ENCODE measurements at regions not wholly inside any gene's neighbourhood (a gene's known extent, or its start where the extent isn't known, plus 50 kb on each side); places are given as distances from the start of the nearest gene placed in this dataset.
A peak's percentile ranks its signal among the peaks of the same experiment; 100 is the strongest.

GRCh38 chr12:33323823-33324222 is 115.8 kb downstream of the SYT10 start:
- no peak for DNase-seq (ENCODE audit: low spot score)
- H3K4me2 ChIP-seq (ENCODE audit: insufficient read depth, low read length, poor library complexity, severe bottlenecking): no peak overlapping the region
- no peak overlapping the region for H3K27ac ChIP-seq (replicated peaks; ENCODE audit: low read length)
- no peaks in the 10 kb centered on the region for H3K79me1 ChIP-seq (ENCODE audit: low read depth, low read length)
- no peak overlapping the region for H4K91ac ChIP-seq (ENCODE audit: low read depth, low read length, poor library complexity)
- no peak overlapping the region for H4K8ac ChIP-seq (ENCODE audit: low read depth, low read length)
- no peak overlapping the region for H3K4me3 ChIP-seq (ENCODE audit: low read length in 2 of 2)
- H3K4ac ChIP-seq (ENCODE audit: low read length): no peak overlapping the region
- H2BK5ac ChIP-seq (ENCODE audit: low read length): no peak overlapping the region
- peaks cover 0 to 2% of the 10 kb centered on the region in 2 donors for H3K9me3 ChIP-seq (replicated peaks in 1 of 2; ENCODE audit: control insufficient read depth in 2 of 2, insufficient read depth in 1 of 2, low read depth in 1 of 2, low read length in 2 of 2)
- no peak overlapping the region for H3K9ac ChIP-seq (ENCODE audit: low read depth, low read length, poor library complexity)
- no peak overlapping the region for H2BK12ac ChIP-seq (ENCODE audit: low read length)
- peaks cover 0 to 2% of the 10 kb centered on the region in 2 donors for H3K4me1 ChIP-seq (ENCODE audit: control insufficient read depth in 2 of 2, insufficient read depth in 1 of 2, low read depth in 1 of 2, low read length in 2 of 2)
- H3K14ac ChIP-seq (ENCODE audit: low read length): no peak overlapping the region
- H3K36me3 ChIP-seq (replicated peaks in 1 of 2; ENCODE audit: control insufficient read depth in 2 of 2, insufficient read depth in 2 of 2, low read length in 2 of 2): no peaks in the 10 kb centered on the region
- H3K27me3 ChIP-seq (ENCODE audit: control insufficient read depth in 3 of 3, insufficient read depth in 3 of 3, low read depth in 1 of 3, low read length in 3 of 3): no peaks in the 10 kb centered on the region
- H2AFZ ChIP-seq (ENCODE audit: low read length): no peak overlapping the region
- no peak overlapping the region for H2BK120ac ChIP-seq (ENCODE audit: low read depth, low read length)
- H2BK15ac ChIP-seq (ENCODE audit: low read length): no peak overlapping the region
- WGBS, 2 donors (ENCODE audit: extremely low coverage in 2 of 2, insufficient read length in 2 of 2, insufficient replicate concordance in 1 of 2): no CpG with 5 or more reads among the region's 1 CpG
- H2AK5ac ChIP-seq (ENCODE audit: low read depth, low read length): no peak overlapping the region
- no peak overlapping the region for H3K23ac ChIP-seq (ENCODE audit: low read depth, low read length, poor library complexity)
- no peak overlapping the region for H3K18ac ChIP-seq (ENCODE audit: low read length)

GRCh38 chr12:33322519-33322918 is 117.1 kb downstream of the SYT10 start:
- Histone ChIP-seq H3K23ac (ENCODE audit: low read depth, low read length, poor library complexity) (no peak overlapping the region), H3K9me3 (replicated peaks in 1 of 2; ENCODE audit: control insufficient read depth in 2 of 2, insufficient read depth in 1 of 2, low read depth in 1 of 2, low read length in 2 of 2) (peaks cover 0 to 2% of the 10 kb centered on the region in 2 donors), H3K4me2 (ENCODE audit: insufficient read depth, low read length, poor library complexity, severe bottlenecking) (no peak overlapping the region), H2BK5ac (ENCODE audit: low read length) (no peak overlapping the region), H3K18ac (ENCODE audit: low read length) (no peak overlapping the region), H3K9ac (ENCODE audit: low read depth, low read length, poor library complexity) (no peak overlapping the region), H3K27ac (replicated peaks; ENCODE audit: low read length) (no peak overlapping the region), H3K4ac (ENCODE audit: low read length) (no peak overlapping the region), H3K36me3 (replicated peaks in 1 of 2; ENCODE audit: control insufficient read depth in 2 of 2, insufficient read depth in 2 of 2, low read length in 2 of 2) (no peaks in the 10 kb centered on the region), H3K4me3 (ENCODE audit: low read length in 2 of 2) (no peak overlapping the region), H2BK120ac (ENCODE audit: low read depth, low read length) (peak overlapping the region; percentile 73), H3K79me1 (ENCODE audit: low read depth, low read length) (no peaks in the 10 kb centered on the region), H2BK15ac (ENCODE audit: low read length) (no peak overlapping the region), H2AK5ac (ENCODE audit: low read depth, low read length) (no peak overlapping the region), H3K4me1 (ENCODE audit: control insufficient read depth in 2 of 2, insufficient read depth in 1 of 2, low read depth in 1 of 2, low read length in 2 of 2) (peaks cover 0 to 2% of the 10 kb centered on the region in 2 donors), H3K27me3 (ENCODE audit: control insufficient read depth in 3 of 3, insufficient read depth in 3 of 3, low read depth in 1 of 3, low read length in 3 of 3) (no peaks in the 10 kb centered on the region), H4K91ac (ENCODE audit: low read depth, low read length, poor library complexity) (no peak overlapping the region), H2AFZ (ENCODE audit: low read length) (peak overlapping the region; percentile 67), H2BK12ac (ENCODE audit: low read length) (no peak overlapping the region), H3K14ac (ENCODE audit: low read length) (no peak overlapping the region), H4K8ac (ENCODE audit: low read depth, low read length) (no peak overlapping the region)
- WGBS, 2 donors (ENCODE audit: extremely low coverage in 2 of 2, insufficient read length in 2 of 2, insufficient replicate concordance in 1 of 2): no CpG with 5 or more reads among the region's 5 CpGs
- DNase-seq (ENCODE audit: low spot score): no peak

- Histone ChIP-seq H3K79me1 (ENCODE audit: low read depth, low read length) (no peaks in the 10 kb centered on the region), H3K4me2 (ENCODE audit: insufficient read depth, low read length, poor library complexity, severe bottlenecking) (no peak overlapping the region), H3K9me3 (replicated peaks in 1 of 2; ENCODE audit: control insufficient read depth in 2 of 2, insufficient read depth in 1 of 2, low read depth in 1 of 2, low read length in 2 of 2) (peaks cover 0 to 2% of the 10 kb centered on the region in 2 donors), H2BK15ac (ENCODE audit: low read length) (no peak overlapping the region), H3K27ac (replicated peaks; ENCODE audit: low read length) (no peak overlapping the region), H3K4me3 (ENCODE audit: low read length in 2 of 2) (no peak overlapping the region), H2AFZ (ENCODE audit: low read length) (no peak overlapping the region), H2AK5ac (ENCODE audit: low read depth, low read length) (no peak overlapping the region), H2BK5ac (ENCODE audit: low read length) (no peak overlapping the region), H4K91ac (ENCODE audit: low read depth, low read length, poor library complexity) (no peak overlapping the region), H3K4ac (ENCODE audit: low read length) (no peak overlapping the region), H2BK12ac (ENCODE audit: low read length) (no peak overlapping the region), H3K27me3 (ENCODE audit: control insufficient read depth in 3 of 3, insufficient read depth in 3 of 3, low read depth in 1 of 3, low read length in 3 of 3) (no peaks in the 10 kb centered on the region), H3K4me1 (ENCODE audit: control insufficient read depth in 2 of 2, insufficient read depth in 1 of 2, low read depth in 1 of 2, low read length in 2 of 2) (peaks cover 0 to 2% of the 10 kb centered on the region in 2 donors), H3K9ac (ENCODE audit: low read depth, low read length, poor library complexity) (no peak overlapping the region), H2BK120ac (ENCODE audit: low read depth, low read length) (no peak overlapping the region), H3K14ac (ENCODE audit: low read length) (no peak overlapping the region), H3K36me3 (replicated peaks in 1 of 2; ENCODE audit: control insufficient read depth in 2 of 2, insufficient read depth in 2 of 2, low read length in 2 of 2) (no peaks in the 10 kb centered on the region), H3K23ac (ENCODE audit: low read depth, low read length, poor library complexity) (no peak overlapping the region), H3K18ac (ENCODE audit: low read length) (no peak overlapping the region), H4K8ac (ENCODE audit: low read depth, low read length) (no peak overlapping the region)
- WGBS, 2 donors (ENCODE audit: extremely low coverage in 2 of 2, insufficient read length in 2 of 2, insufficient replicate concordance in 1 of 2): no CpG with 5 or more reads among the region's 1 CpG
- no peak for DNase-seq (ENCODE audit: low spot score)
Observed at GRCh38 chr12:33317746-33318145, 121.9 kb downstream of the SYT10 start.

DNA sequence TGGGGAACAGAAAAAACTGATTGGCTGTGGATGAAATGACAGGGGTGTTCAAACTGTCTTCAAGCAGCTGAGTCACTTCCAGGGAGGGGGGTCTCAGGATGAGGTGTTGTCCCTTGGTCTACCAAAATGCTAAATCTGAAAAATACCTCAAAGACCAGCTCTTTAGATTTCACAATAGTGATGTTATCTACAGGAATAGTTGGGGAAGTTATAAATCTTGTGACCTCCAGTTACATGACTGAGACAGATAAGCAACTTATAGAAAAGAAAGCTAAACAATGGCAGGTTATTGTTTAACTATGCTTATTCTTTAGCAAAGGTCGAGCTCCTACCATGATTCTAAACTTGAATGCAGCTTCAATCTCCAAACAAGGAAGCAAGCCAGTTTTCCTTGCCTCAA is 125.4 kb downstream of the SYT10 start:
- no peaks in the 10 kb centered on the region for H3K79me1 ChIP-seq (ENCODE audit: low read depth, low read length)
- no peak overlapping the region for H3K4ac ChIP-seq (ENCODE audit: low read length)
- no peak overlapping the region for H3K27ac ChIP-seq (replicated peaks; ENCODE audit: low read length)
- H3K9ac ChIP-seq (ENCODE audit: low read depth, low read length, poor library complexity): no peak overlapping the region
- H3K9me3 ChIP-seq (replicated peaks in 1 of 2; ENCODE audit: control insufficient read depth in 2 of 2, insufficient read depth in 1 of 2, low read depth in 1 of 2, low read length in 2 of 2): no peaks in the 10 kb centered on the region
- no peak overlapping the region for H2AK5ac ChIP-seq (ENCODE audit: low read depth, low read length)
- no peak for DNase-seq (ENCODE audit: low spot score)
- H4K91ac ChIP-seq (ENCODE audit: low read depth, low read length, poor library complexity): no peak overlapping the region
- H3K4me2 ChIP-seq (ENCODE audit: insufficient read depth, low read length, poor library complexity, severe bottlenecking): no peak overlapping the region
- H2BK120ac ChIP-seq (ENCODE audit: low read depth, low read length): no peak overlapping the region
- no CpG with 5 or more reads among the region's 1 CpG for WGBS, 2 donors (ENCODE audit: extremely low coverage in 2 of 2, insufficient read length in 2 of 2, insufficient replicate concordance in 1 of 2)
- H3K36me3 ChIP-seq (replicated peaks in 1 of 2; ENCODE audit: control insufficient read depth in 2 of 2, insufficient read depth in 2 of 2, low read length in 2 of 2): no peaks in the 10 kb centered on the region
- H2AFZ ChIP-seq (ENCODE audit: low read length): no peak overlapping the region
- no peak overlapping the region for H3K23ac ChIP-seq (ENCODE audit: low read depth, low read length, poor library complexity)
- H2BK15ac ChIP-seq (ENCODE audit: low read length): no peak overlapping the region
- H3K4me3 ChIP-seq (ENCODE audit: low read length in 2 of 2): no peak overlapping the region
- no peak overlapping the region for H2BK5ac ChIP-seq (ENCODE audit: low read length)
- no peaks in the 10 kb centered on the region for H3K27me3 ChIP-seq (ENCODE audit: control insufficient read depth in 3 of 3, insufficient read depth in 3 of 3, low read depth in 1 of 3, low read length in 3 of 3)
- no peak overlapping the region for H3K18ac ChIP-seq (ENCODE audit: low read length)
- no peak overlapping the region for H4K8ac ChIP-seq (ENCODE audit: low read depth, low read length)
- no peak overlapping the region for H2BK12ac ChIP-seq (ENCODE audit: low read length)
- no peaks in the 10 kb centered on the region for H3K4me1 ChIP-seq (ENCODE audit: control insufficient read depth in 2 of 2, insufficient read depth in 1 of 2, low read depth in 1 of 2, low read length in 2 of 2)
- H3K14ac ChIP-seq (ENCODE audit: low read length): no peak overlapping the region

All from neuronal stem cell (in vitro differentiated cells).